GM12891 (cell line): ENCODE measurements at regions not wholly inside any gene's neighbourhood (a gene's known extent, or its start where the extent isn't known, plus 50 kb on each side); places are given as distances from the start of the nearest gene placed in this dataset.

Source experiments
- DNase-seq: peaks from one replicate; pipeline ENCODE4 v3.0.0; 2011; ENCODE audit warnings: low spot score; ENCODE audit not compliant: insufficient read length
- FAIRE-seq: peaks from 2 replicates; lab custom pipeline; 2011; peaks lifted over from hg19 to GRCh38; lab: Jason Lieb, UNC
- PAX5 ChIP-seq: IDR thresholded peaks from 2 replicates; pipeline ENCODE4 v1.6.1; 2011; ENCODE audit warnings: low read length, moderate library complexity, mild to moderate bottlenecking; ENCODE audit not compliant: insufficient read depth, severe bottlenecking
- POLR2A ChIP-seq: IDR thresholded peaks from 2 replicates; pipeline ENCODE4 v1.6.1; 2011; ENCODE audit warnings: low read depth, low read length, control low read depth
- POLR2AphosphoS5 ChIP-seq: IDR thresholded peaks from 2 replicates; pipeline ENCODE4 v1.6.1; 2011; ENCODE audit warnings: low read depth, low read length, control low read depth
- POU2F2 ChIP-seq: IDR thresholded peaks from 2 replicates; pipeline ENCODE4 v1.6.1; 2011; ENCODE audit warnings: low read depth, mild to moderate bottlenecking, control low read depth, low read length, moderate library complexity
- SPI1 ChIP-seq: IDR thresholded peaks from 2 replicates; pipeline ENCODE4 v1.6.1; 2011; ENCODE audit warnings: low read depth, low read length, control low read depth
- TAF1 ChIP-seq: IDR thresholded peaks from 2 replicates; pipeline ENCODE4 v1.6.1; 2011; ENCODE audit warnings: low read depth, low read length, control low read depth

DNA sequence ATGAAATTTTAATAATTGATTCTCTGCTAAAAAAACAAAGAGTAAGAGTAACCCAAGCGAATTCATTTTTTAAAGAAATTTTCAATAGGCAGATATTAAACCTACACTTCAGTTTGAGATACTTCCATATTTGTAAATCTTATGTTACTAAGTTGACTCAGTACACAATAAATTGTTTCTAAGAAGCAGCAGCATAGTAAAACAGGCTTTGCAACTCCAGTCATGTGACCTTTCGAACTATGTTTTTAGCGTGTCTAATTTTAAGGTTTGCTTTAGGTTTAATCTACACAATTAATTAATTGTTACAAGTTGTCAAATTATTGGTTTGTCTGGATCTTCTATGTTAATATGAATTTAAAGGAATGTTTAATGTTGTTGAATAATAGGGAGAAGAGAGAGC, 708.9 kb upstream of the CITED2 start:
- no peak for FAIRE-seq
- TF ChIP-seq POU2F2 (no peak), POLR2A (no peak), TAF1 (no peak), SPI1 (no peak), POLR2AphosphoS5 (no peak), PAX5 (no peak)
- DNase-seq = no peak

DNA sequence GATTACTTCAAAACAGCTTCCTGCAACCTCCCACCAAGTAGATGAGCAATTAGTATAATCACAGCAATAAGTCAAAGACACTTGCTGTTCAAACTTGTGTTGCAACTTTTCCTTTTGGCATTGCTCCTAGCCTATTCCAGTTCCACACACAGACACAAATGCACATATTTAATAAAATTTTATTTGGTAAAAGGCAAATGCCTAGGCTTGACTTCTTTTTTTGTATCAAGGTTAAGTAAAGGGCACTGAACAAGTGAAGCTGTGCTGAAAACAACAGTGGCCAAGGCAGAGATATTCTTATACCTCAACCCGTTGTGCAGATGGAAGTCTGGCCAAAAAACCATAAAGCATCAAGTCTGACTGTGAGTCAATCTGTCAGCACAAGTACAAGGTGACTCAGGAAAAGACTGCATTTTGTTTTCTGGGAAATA, 708.4 kb upstream of the CITED2 start:
- TF ChIP-seq POU2F2 (no peak), POLR2A (no peak), TAF1 (no peak), SPI1 (no peak), POLR2AphosphoS5 (no peak), PAX5 (no peak)
- no peak for DNase-seq
- no peak for FAIRE-seq

DNA sequence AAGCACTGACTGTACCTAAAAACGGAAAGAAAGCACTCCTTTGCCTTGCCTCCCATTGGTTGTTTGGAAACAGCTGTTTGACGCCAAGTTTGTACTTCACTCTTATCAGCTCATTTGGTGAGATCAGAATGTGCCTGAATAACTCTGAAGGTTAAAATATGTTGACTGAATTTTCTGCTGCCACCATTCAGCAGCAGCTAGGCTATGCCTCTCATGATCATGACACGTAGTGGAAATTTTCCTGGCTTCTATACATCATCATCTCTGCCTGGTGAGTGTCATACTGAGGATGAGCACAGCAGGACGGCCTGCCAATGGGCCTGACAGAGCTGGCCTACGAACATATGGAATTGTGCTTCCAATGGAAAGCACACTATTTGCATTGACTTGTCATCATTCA, 704.9 kb upstream of the CITED2 start:
- DNase-seq (no peak), FAIRE-seq (no peak)
- no peak for TF ChIP-seq POLR2AphosphoS5
- no peak for TF ChIP-seq POU2F2
- no peak for TF ChIP-seq SPI1
- TF ChIP-seq TAF1 = no peak
- no peak for TF ChIP-seq POLR2A
- no peak for TF ChIP-seq PAX5

DNA sequence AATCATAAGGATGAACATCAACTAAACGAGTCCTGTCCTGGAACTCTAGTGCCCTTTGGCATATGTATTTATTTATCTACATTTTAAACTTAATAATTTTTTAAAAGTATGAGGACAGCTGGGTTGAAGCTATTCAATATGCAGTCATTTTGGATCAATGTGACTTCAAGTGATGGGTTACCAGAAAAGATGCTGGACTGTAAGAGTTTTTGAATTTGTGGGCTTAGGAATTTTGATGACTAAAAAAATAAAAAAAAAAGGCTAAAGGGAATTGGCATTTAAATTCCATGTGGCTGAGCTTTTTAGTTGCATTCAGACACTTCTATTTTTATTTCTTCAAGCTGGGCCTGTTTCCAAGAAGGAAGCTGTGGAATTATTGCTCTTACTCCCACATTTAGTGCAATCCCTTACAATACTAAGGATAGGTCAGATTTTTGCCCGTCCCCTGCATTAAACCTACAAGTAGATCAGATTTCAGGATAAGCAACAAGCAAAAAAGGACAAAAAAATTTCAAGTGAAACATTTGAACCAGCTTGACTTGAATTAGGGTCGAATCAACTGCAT, 704.2 kb upstream of the CITED2 start:
- no peak for TF ChIP-seq POLR2AphosphoS5
- FAIRE-seq = no peak
- no peak for DNase-seq

DNA sequence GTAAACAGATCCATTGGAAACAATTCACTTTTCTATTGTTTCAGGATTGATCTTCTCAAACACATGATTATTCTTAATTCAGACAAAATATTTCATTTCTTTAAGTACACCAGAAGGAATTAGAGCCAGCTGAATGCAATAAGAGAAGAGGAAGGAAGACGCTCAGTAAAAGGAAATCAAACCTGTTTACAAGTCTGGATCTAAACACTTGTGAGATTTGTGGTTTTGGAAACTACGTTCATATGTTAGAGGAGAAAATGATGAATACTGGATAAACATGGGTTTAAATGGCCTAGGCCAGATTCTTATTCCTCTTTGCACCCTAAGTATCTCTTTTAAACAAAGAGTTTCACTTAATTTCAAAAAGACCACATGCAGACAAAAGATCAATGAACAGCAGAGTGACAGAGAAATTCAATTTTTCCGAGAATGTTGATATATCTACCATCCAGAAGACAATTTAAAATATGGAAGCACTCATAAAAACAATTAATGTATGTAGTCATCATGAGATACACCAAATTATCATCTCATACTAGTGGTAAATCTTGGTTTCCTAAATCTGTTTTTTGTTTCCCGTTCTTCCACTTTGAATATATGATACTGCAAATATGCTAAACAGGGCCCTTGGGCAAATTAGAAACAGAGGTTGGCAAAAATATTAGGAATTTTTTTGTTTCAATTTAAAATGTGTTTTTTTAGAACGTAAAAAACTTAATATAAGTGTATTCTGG, 703.5 kb upstream of the CITED2 start:
- FAIRE-seq (no peak), DNase-seq (no peak)
- TF ChIP-seq POLR2A (no peak), POLR2AphosphoS5 (no peak), PAX5 (no peak), SPI1 (no peak), TAF1 (no peak), POU2F2 (no peak)

DNA sequence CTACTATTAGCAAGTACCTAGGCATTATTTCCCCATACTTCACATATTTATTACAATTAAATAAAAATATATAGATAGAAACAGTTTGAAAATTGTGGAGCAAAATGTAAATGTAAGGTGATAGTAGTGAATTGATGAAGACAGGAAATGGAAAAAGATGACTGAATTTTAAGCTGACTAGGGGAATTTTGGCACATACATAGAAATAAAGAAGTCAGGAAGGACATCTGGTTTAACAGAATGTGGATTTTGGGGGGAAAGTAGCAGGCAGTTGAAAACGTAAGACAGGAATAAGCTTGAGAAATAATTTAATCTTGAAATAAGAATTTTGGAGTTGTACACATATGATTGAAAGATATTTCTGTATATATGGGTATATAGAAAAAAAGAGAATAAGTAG, 701.7 kb upstream of the CITED2 start:
- DNase-seq = no peak
- no peak for FAIRE-seq
- TF ChIP-seq POU2F2 (no peak), SPI1 (no peak), POLR2AphosphoS5 (no peak), POLR2A (no peak), TAF1 (no peak), PAX5 (no peak)

DNA sequence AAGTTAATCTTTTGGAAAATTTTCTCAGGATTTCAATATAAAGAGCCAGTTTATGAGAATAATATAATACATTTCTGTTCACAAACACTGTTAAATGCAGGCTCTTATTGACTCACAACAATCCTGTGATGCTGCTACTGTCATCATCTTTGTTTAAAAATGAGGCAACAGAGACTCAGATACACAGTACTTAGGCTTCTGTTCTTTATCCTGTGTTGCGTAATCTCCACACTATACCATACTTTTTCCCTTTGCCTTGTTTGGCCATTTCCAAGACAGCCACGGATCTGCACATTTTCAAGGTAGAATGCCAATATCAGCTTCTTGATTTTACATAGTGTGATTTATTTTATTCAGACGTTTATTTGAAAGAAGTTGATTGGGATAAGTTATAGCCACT, 699.0 kb upstream of the CITED2 start:
- DNase-seq (no peak), FAIRE-seq (no peak)

DNA sequence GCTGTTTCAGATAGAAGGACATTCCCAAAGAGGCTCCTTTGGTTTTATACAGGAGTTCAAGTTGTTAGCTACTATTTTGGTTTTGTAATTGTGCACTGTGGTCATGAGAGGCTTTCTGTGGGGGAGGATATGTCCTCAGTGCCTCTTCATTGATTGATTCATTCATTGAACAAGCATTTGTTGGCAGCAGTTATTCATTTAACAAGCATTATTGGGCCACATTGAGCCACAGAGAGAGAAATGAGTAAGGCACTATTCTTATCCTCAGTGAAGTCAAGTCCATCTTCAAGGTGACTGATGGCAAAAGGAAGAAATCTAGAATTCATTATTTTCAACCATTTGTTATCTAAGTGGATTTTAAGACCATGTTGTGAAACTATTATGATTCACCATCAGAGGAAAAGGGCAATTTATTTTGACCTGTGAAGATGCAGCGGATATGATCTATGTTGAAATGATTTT, 697.2 kb upstream of the CITED2 start:
- FAIRE-seq (no peak), DNase-seq (no peak)
- TF ChIP-seq POLR2AphosphoS5 = no peak
- no peak for TF ChIP-seq TAF1
- no peak for TF ChIP-seq SPI1
- no peak for TF ChIP-seq PAX5
- TF ChIP-seq POU2F2 = no peak
- TF ChIP-seq POLR2A = no peak

More for the DNA sequence above, 699.0 kb upstream of the CITED2 start:
- TF ChIP-seq POU2F2 = no peak
- no peak for TF ChIP-seq POLR2A
- no peak for TF ChIP-seq PAX5

DNA sequence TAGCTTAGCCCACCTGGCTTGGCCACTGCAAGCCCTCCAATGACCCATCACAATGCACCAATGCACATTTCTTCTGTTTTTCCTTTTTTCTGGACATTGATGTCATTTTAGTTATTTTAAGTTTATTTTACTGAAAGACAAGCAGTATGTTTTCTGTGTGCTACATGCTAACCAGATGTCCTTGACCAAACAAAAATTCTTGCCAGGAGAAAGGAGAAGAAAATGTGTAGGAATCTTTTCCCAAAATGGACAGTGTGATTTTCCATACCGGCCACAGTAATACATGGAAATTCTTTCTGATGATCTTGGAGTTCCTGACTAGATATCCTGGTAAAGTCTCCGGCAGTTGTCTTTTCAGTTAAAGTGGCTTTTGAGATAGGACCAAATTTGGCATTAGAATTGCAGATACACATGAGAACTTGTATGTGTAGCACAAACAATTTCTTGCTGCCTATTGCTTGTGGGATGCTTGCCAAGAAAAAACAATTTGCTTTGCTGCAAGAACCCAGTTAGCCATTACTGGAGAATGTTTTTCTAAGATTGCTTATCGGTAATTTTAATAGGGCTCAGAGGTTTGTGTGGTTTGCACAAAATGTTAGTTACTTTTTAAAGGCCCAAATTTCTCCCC, 696.5 kb upstream of the CITED2 start:
- FAIRE-seq (no peak), DNase-seq (no peak)
- TF ChIP-seq SPI1 = no peak

DNA sequence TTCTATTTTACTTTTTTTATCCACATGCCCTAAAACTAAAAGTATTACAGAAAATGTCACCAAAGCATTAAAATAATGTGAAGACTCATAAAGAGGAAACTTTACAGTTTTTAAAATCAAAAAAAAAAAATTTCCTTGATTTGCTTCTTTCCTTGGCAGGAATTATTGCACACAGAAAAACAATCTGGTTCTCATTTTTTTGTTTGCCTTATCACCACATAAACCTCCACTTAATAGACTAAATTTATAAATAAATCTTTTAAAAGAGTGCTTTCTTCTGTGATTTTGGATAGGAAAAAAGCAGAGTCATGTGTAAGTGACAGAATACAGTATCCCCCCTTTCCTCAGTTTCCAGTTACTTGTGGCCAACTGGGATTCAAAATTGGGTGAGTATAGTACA, 695.1 kb upstream of the CITED2 start:
- DNase-seq (no peak), FAIRE-seq (no peak)
- TF ChIP-seq POLR2A = no peak
- no peak for TF ChIP-seq TAF1
- no peak for TF ChIP-seq SPI1
